ENCODE measurements at regions not wholly inside any gene's neighbourhood (a gene's known extent, or its start where the extent isn't known, plus 50 kb on each side); places are given as distances from the start of the nearest gene placed in this dataset.

DNA sequence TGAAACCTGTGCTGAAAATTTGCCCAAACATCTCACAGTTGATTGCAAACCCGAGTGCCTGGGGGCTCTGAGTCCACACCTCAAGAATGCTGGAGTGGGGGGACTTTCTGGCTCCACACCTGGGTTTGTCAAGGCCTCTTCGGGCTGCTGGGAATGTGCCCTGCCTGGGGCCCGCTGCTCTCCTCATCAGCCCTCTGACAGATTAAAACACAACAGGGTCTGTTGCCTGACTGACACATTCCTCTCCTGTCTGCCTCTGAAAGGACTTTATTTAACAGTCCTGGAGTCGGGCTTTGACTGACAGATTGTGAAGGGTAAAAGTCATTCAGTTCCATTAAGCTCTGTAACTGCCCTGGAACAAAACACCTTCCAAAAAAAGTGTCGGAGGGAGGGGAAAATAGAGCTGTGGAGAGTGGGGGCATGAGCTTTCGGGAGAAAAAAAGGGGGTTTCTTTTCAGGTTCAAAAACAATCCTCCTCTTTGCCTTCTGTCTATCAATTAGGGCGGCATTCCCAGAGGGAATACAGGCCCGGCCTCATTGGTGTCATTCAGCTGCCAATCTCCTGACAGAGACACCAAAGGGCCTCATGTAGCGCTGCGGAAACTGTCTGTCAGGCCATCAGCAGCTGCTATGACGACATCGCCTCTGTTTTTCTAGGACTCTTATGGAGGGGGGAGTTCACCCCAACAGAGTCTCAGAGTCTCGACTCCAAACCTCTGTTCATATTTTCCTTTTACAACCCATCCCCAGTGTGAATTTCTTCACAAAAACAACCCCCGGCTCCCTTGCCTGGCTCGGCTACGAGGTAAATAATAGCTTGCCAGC, 398.8 kb upstream of the NFE2L3 start:
- DNase-seq (ENCODE audit: low read depth), result no peak

DNA sequence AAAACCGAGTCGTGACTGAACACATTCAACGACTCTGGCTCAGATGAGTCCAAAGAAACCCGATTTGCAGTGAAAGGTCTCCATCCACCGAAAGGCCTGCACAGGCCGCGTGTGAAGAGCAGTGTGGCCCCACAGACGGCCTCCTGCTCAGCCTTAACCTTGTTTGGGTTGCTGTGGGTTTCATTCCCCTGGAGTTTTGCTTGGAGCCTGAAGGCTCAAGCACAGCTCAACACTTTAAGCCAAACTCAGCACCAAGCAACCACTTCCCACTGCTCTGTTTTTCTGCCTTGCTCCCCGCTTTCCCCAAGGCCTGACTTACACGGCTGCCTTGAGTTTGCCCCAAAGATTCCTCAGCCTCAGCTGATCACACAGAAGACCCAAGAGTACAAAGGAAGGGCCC, 398.2 kb upstream of the NFE2L3 start:
- DNase-seq (ENCODE audit: low read depth), result no peak

DNA sequence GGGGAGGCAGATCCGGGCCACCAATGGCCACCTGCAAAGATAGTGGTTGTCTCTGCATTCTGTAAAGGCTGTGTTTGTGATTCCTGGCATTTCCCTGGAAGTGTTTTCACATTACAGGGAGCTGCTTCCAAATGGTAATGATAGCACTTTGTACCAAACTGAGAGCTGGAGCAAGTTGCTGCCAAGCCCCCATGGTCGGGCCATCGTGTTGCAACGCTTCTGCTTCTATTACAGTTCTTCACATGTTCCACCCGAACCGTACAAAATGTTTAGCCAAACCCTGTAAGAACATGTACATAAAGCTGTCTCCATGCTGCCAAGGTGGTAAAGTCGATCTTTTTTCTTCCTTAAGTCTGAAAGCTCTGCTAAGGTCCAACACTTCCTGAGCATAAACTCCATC, 397.7 kb upstream of the NFE2L3 start:
- no peak for DNase-seq (ENCODE audit: low read depth)

DNA sequence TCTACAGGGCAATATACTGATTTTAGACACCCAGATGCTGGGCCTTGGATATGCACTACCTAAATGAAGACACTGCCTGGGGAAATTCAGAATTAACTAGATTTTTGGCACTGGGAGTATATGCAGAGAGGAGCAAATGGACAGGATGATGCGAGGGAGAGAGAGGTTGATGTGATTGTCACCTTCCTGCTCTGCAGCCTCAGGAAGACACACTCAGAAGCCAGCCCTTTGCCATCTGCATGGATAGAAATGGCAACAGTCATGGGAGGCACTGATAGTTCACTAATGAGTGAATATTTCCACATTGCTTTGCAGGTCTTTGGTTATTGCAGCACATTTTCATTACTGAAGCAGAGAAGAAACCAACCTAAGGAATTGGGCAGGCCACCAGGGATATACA, 397.2 kb upstream of the NFE2L3 start:
- no peak for DNase-seq (ENCODE audit: low read depth)

DNA sequence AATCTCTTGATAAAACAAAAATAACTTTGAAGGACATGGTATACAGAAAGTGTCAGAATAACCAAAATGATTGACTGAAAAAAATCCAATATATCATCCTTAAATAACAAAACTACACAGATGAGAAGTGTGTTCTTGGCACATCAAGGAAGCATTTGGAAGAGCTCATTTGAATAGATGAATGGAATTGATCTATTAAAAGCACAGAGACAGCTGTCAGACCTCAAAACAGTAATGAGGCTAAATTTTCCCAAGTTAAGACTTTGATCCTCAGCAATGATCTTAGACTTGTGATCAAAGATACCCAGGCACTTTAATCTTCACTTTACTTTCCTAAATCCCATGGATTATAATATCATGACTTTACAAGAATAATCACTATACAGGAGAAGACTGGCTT, 395.4 kb upstream of the NFE2L3 start:
- DNase-seq (ENCODE audit: low read depth), result no peak

DNA sequence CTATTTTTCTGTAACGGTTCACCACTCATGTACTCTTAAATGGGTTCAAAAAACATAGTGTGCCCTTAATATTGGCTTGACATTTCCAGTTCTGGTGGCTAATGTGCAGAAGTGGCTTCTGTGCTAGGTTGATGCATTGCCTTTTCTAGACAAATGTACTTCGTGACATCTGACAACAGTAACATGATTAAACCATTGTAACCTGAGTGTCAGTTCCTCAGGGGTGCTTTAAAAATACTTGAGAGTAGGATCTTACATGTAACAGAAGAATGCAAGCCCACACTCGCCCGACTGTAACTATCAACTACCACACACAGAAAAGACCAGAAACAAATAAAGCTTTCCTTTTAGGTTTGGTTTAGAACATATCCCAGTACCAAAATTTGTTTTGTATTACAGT, 393.4 kb upstream of the NFE2L3 start:
- no peak for DNase-seq (ENCODE audit: low read depth)

DNA sequence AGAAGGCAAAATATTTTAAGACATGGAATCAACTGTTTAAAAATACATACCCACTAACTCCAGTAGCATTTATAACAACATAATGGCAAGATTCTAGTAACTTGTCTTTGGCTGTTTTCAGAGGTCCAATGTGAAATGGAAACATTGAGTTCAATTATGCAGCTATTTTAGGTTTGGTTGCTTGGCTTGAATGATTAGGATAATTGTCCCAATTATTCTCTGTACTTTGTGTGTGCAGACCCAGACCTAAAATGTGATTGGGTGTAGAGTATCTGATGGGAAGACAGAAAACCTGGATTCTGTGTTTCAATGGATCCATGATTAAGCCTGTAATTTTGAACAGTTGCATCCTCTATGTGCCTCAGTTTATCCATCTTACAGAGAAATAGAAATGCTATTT, 392.7 kb upstream of the NFE2L3 start:
- DNase-seq (ENCODE audit: low read depth), result no peak

DNA sequence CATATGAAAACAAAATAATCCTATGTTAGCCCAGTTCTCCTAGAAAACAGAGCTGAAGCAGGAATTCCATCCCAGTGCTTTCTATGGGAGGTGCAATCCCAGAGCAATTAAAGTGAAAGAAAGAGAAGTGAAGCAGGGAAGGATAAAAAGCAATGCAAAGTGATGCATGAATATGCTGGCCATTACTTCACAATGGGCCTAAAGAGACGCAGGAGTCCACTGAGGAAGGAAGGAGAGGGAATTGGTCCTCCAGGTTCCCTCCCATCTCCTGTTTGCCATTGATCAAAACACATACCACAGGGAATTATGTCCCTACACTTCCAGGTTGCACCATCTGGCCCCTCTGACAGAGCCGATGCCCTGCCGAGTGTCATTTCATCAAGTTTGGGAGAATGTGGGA, 392.2 kb upstream of the NFE2L3 start:
- no peak for DNase-seq (ENCODE audit: low read depth)

DNA sequence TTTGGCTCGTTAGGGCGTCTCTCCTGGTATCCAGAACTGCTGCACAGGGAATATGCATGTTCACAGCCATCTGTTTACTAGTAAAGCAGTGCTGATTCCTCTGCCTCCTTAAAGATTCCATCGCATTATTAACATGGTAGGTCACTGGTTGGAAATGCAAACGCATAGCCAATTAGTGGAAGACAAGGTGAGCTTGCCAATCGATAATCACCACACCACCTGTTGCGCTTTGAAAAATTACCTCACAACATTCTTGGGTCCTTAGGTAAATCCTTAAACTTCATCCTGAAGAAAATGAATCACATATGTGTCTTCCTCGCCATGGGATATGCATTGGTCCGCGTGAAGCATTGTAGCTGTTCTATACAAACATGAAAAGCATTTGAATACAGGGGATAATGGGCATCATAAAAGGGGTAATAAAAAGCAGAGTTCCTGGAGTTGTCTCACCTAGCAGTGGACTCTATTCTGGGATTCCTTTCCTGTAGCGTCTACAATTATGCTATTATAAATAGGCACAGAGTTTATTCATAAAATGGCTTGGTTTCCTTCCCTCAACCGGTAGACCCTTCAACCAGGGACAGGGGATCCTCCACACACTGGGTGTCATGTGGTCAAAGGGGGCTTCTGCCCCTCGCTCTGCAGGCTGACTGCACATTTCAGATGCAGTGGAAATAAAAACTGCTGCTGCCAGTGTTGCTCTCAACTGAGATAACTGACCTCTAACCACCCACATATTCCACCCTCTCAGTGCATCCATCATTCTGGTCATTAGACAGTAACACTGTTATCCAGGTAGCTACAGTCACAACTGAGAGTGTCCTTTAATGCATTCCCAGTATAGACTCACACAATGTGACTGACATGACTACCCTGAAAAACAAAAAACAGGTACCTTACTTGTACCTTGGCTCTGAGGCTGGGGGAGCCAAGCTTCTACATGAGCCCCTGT, 389.2 kb upstream of the NFE2L3 start:
- DNase-seq (ENCODE audit: low read depth), result no peak

DNA sequence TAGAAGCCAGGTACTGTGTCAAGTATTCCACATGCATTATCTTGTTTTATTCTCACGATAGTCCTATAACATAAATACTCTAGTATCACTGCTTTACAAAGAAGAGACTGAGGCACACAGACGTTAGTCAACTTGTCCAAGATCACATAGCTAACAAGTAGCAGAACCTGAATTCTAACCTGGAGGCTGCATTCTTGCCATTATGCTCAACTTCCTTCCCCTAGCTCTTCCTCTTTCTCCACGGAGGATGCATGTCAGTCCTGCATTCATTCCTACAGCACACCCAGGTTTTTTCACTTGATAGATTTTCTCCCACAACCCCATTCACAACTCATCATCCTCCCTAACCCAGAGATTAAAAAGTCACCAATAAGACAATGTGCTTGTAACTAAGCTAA, 388.5 kb upstream of the NFE2L3 start:
- no peak for DNase-seq (ENCODE audit: low read depth)

DNA sequence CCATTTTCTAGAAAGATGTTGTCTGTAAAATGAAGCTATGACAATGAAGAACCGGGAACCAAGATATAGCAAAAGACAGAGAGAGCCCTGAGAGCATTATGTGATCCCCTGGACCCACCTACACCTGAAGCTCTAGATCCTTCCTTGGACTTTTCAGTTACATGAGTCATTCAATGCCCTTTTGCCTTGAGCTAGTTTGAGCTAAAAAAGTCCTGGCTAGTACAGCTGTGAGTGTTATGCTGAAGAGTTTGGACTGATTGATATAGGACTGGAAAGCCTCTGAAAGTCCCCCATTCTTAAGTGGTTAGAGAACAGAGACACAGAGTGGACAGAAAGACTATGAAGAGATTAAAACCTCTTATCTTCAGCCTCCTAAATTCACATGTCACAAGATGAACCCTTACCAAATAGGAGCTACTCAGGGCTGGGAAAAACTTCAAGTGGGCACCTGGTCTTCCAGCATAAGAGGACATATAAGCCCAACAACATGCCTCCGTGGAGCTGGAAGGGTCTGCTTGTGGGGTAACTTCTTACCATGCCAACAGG, 386.8 kb upstream of the NFE2L3 start:
- no peak for DNase-seq (ENCODE audit: low read depth)

DNA sequence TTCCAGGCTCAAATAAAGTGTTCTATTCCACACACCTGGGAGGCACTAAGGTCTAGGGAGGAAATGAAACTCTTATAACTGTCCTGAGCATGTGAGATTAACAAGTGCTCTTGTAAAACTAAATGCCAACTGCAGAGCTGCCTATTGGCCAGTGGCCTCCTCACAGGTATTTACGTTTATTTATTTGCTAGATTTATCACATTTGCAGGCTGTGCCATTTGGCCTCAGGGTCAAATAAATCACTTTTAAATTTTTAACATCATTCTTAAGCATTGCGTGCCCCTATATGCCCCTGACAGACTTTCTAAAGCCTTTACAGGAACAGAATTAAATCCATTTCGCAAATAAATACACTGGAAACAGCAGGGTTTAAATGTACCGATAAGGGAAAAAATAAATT, 381.8 kb upstream of the NFE2L3 start:
- no peak for DNase-seq (ENCODE audit: low read depth)

DNA sequence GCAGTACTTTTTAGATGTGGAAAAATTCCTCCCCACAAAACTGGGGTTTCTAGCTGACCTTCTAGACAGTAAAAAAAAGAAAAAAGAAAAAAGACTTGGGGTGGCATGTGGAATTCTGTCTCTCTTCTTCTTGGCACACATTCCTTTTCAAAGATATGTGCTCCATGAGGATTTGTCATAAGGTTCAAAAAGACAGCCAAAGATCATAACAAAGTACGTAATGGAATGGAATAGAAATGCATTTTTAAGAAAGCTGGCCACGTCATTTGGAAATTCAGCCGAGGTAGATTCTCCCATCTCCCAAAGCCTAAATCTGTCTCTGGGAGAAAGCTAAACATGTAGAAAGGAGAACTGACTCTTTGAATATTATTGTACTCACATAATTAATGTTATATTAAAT, 381.3 kb upstream of the NFE2L3 start:
- no peak for DNase-seq (ENCODE audit: low read depth)

DNA sequence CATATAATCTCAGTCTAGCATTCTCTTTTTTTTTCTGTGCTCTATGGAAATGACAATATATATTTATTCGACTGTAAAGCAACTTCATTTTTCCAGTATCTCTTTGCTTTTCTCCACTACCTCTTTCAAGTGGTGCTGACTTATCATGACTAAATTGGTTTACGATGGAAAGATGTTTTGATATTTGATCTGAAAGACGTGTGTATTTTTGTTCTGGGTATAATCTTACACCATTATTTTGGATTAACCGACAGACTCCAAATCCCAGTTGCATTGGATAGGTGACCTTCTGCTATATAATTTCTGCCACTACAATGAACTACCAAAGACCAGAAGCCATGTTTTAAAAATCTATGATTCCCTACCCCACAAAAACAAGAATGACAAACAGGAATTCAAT, 380.5 kb upstream of the NFE2L3 start:
- DNase-seq (ENCODE audit: low read depth), result no peak

DNA sequence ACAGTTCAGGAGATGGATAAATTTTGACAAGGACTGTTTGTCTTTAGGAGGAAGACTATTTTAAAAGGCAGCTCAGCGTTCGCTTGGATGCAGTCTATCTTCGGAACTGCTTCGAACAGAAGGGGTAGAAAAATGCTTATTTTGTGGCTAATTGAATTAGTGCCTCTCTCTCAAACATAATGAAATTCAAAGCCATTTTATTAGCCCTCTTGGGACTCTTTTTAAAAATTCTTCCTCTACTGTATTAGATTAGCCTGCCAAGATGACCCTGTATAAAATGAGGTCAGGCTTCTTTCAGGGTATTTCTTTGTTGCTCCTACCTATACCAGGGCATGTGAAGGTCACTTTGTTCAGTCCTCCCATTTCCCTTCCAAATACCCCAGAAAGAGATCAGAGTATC, 379.2 kb upstream of the NFE2L3 start:
- no peak for DNase-seq (ENCODE audit: low read depth)

DNA sequence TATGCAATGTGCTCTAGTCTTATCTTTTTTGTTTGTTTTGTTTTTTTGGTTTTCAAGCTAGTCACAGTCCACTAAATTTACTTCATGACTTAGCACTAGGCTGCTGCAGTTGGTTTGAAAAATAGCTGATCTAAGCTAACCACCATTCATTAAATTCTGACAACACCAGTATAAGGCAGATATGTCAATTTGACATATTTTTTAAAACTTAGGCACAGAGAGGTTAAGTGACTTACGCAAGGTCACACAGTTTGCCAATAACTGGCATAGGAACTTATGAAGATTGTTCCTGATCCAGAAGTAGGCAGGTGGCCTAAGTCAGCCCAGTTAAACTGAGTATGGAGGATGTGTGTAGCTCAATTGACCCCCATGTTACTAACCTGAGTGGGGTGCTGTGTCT, 377.3 kb upstream of the NFE2L3 start:
- DNase-seq (ENCODE audit: low read depth), result no peak

DNA sequence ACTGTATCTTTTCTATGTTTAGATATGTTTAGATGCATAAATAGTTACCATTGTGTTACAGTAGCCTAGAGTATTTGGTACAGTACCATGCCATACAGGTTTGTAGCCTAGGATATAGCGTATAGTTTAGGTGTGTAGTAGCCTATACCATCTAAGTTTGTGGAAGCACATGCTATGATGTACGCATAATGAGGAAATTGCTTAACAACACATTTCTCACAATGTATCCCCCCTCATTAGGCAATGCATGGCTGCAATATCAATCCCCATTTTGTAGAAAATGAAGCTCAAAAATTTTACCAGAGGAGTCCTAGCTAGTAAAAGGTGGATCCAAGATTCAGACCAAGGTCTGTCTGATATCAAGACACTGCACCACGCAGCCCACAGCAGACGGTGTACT, 376.4 kb upstream of the NFE2L3 start:
- DNase-seq (ENCODE audit: low read depth), result no peak

DNA sequence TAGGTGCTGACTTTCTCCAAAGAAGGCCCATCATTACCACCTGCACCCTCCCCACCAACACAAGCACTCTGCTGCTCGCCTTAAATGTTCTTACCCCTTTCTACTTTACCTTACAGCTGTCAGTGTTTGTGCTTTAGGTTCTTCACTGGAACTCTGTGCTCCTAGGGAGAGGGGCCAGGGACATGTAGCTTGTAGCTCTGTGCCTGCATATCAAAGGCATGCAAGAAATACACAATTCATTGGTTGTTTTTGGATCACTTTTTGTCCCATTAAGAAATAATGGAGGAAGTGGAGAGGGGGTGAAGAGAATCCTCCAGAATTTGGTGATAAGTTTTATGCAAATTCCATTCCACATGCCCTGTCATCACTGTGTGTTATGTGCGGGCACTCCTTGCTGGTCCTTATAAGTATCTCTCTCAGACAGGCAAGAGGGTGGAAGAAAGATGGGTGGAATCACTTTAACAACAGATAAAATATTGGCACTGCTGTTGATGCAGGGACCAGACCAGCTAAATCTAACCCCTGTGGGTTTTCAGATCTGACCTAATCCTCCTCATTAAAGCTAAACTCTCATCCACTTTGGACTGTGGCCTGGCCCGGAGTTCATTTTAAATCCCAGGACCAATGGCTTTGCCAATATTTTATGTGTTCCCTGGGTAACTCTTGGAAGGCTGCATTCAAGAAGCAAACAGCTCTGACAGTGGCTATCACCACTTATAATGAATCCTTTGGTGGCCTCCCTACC, 375.8 kb upstream of the NFE2L3 start:
- DNase-seq (ENCODE audit: low read depth), result no peak

DNA sequence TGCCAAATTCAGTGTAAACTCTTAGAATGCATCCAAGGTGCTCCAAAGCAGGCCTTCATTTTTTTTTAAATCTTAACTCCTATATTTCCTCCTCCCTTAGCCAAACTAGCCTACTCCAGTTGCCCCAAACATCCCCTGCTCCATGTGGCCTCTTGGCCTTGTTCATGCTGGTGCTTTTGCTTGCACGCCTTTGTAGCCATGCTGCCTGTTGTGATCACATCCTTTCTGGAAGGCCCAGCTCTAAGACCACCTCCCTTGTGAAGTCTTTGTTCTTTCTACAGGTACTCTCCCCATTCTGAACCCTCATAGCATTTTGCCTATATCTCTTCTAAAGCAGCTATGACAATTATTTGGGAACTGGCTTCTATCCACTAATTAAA, 375.3 kb upstream of the NFE2L3 start:
- DNase-seq (ENCODE audit: low read depth), result no peak

DNA sequence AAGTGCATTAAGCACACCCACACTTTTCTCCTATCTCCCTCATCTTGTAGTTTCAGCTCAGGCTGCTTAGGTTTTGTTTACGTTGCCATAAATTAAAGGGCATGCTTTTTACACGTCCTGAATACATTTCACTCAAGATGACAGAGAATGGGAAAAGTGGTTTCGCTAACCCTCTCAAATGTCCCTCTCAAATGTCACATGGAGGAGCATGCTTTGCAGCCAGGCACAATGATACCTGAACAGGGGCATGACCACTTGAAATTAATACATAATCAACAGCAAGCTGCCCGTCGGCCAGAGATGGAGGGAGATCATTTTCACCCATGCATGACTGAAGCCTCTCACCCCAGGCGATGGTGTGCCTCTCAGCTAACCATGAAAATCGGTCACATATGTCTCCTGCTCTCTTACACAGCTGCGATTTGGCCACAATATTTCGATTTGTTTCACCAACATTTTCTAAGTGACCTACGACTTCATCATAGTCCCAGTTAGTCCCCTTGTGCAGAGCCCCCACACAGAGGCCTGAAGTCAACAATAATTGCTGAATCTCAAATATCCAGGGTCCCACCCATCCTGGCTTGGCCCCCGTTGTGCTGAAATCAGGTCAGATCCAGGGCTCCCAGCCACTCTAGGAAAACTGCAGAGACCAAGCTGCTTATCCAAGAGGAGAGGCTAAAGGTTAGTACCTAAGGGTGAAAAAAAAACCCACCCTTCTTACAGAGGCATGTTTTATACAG, 373.9 kb upstream of the NFE2L3 start:
- DNase-seq (ENCODE audit: low read depth), result no peak

DNA sequence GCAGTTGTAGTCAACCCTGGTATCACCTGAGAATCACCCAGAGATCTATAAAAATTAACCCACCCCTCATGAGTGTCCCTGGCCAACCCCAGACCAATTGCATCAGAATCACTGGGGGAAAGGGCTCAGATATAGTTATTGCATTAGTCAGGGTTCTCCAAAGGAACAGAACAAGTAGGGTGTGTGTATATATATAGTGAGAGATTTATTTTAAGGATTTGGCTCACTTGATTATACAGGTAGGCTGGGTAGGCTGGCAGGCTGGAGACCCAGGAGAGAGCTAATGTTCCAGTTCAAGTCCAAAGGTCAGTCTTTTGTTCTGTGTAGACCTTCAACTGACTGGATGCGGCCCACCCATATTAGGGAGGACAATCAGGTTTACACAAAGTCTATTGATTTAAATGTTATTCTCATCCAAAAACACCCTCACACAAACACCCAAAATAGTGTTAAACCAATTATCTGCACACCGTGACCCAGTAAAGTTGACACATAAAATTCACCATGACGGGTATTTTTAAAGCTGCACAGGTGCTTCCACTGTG, 372.9 kb upstream of the NFE2L3 start:
- no peak for DNase-seq (ENCODE audit: low read depth)
